Inferior parietal cortex (tissue), 1 donor: ENCODE measurements at regions not wholly inside any gene's neighbourhood (a gene's known extent, or its start where the extent isn't known, plus 50 kb on each side); places are given as distances from the start of the nearest gene placed in this dataset.
"Not testable (repeated sequence)": the region's sequence is repeated elsewhere in the genome, so short reads cannot be mapped to it uniquely, and the experiment has no call there.

Experiments
- DNase-seq: peaks from one replicate; pipeline ENCODE4 v3.0.0-alpha.2; 2016; ENCODE audit errors: extremely low spot score

DNA sequence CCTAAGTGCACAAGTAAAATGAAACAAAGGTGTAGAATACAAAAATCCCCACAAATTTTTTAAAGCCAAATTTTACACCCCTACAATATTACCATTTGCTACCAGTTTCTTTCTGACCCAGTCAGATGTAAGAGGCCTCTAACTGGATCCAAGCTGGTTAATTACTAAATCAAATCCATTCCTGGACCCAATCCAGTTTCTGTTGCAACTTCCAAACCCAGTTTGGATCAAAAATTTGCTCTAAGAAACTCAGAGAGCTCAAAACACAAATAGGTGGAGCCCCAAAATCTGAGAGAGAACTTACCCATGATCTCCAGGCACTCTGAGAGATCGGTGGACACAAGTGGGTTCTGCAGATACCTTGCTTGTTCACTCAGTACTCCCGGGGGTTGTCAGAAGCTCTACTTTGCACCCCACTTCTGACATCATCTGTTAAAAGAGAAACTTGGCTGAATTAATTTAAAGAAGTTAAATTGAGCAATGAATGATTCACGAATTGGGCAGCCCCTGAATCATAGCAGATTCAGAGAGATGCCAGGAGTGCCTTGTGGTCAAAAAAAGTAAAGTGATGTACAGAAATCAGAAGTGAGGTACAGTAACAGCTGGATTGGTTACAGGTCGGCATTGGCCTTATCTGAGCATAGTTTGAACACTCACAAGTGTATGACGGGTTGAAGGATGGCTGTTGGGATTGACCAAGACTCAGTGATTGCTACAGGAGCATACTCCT lies 448.0 kb downstream of the KCNT2 start:
- no peak for DNase-seq

GRCh38 chr1:196155586-196155985 lies 452.7 kb downstream of the KCNT2 start:
- no peak for DNase-seq

- no peak for DNase-seq
These were observed 455.3 kb downstream of the KCNT2 start for GRCh38 chr1:196152975-196153374.

DNA sequence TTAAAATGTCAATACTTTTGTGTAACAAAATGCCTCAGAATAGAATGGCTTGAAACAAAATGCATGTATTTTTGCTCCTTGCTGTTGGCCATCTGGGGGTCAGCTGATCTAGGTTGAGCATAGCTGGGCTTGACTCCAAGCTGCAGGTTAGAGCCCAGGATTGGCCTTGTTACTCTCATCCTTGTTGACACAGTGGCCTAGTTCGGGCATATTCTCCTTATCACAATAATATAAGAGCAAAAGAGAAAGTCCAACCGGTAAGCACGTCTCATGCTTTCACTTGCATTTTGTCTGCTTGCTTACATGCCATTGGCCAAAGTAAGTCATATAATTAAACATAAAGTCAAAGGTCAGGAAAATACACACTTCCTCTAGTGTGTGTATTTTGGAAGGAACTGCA lies 456.2 kb downstream of the KCNT2 start:
- DNase-seq = no peak

DNA sequence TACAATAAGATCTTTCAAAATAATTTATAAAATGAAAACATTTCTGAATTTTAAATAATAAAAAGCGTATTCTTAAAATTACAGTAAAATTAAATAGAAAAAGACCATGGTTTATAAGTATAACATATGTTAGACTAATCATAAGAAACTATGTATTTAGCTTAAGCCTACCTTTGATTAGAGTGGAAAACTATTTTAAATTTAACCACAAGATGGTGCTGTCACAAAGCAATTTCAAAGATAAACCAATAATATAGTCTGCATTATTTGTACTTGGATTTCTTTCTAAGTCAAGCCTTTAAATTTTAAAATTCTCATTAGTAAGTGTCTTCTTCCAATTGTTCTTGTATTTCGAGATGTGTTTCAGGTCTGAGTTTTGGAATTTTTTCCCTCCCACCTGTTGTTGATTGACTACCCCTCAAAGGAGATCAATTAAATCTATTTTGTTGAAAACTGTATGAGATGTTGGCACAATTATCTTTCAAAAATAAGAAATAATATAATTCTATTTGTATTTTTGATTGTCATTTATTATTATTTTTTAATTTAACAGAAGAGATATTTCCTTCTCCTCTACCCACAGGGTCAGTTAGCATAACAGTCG lies 459.8 kb downstream of the KCNT2 start:
- DNase-seq = peak; percentile 70

- no peak for DNase-seq
These were observed 460.7 kb downstream of the KCNT2 start for GRCh38 chr1:196147530-196147929.

GRCh38 chr1:196145151-196145550 lies 463.1 kb downstream of the KCNT2 start:
- not testable (repeated sequence) for DNase-seq

DNA sequence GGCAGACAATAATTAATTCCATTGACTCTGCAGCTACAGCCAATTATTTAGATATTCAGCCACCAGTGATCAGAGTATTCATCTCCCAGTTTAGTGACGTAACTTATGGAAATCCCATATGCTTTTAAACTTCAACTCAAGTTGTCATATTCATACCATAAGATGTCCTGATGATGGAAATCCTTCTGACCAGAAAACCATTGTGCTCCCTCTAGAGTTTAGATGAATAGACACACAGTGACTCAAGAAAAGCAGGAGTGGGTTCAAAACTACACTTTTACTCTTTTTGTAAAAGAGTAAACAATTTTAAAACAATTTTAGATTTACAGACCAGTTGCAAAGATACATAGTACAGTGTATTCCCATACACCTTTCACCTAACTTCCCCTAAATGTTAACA lies 463.7 kb downstream of the KCNT2 start:
- no peak for DNase-seq

- no peak for DNase-seq
These were observed 464.5 kb downstream of the KCNT2 start for GRCh38 chr1:196143602-196144342.

GRCh38 chr1:196142111-196142640 lies 466.1 kb downstream of the KCNT2 start:
- no peak for DNase-seq

DNA sequence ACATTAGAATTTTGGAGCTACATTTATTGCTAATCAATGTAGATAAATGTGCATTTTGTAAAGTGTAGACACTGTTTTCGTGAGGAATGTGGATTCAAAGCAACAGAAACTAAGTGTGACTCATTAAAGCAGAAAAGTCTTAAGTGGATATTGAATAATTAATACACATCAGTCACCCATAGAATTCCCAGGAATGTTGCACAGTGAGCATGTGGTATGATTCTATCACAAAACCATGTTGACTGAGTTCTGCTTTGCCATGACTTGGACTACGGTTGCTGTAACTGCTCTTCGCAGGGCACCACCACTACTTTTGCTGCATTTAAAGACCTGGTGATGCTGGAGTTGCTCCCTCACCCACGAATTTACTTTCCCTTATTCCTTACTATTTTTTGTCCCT lies 471.8 kb downstream of the KCNT2 start:
- no peak for DNase-seq

DNA sequence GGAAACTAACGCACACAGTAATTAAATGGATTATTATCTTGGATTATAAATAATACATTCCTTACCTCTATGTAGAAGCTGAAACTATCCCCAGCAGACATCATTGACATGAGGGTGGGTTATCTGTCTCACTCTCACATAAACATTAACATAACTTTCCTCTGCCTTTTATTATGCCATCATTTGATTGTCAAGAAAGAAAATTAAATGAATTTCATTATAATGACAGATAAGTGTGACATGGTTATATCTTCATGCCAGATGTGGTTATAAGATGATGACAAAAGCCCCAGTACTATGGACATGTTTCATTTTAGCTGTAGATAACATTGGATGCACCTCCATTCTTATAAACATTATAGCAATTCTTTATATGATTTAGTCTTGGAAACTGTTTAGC lies 476.5 kb downstream of the KCNT2 start:
- no peak for DNase-seq

- no peak for DNase-seq
These were observed 479.4 kb downstream of the KCNT2 start for GRCh38 chr1:196128835-196129234.

GRCh38 chr1:196121181-196121580 lies 487.1 kb downstream of the KCNT2 start:
- DNase-seq = no peak

GRCh38 chr1:196115646-196116045 lies 492.6 kb downstream of the KCNT2 start:
- DNase-seq = peak; percentile 53

GRCh38 chr1:196114193-196114592 lies 494.0 kb downstream of the KCNT2 start:
- DNase-seq = no peak

GRCh38 chr1:196108990-196109389 lies 499.2 kb downstream of the KCNT2 start:
- DNase-seq = not testable (repeated sequence)

GRCh38 chr1:196105901-196106300 lies 502.3 kb downstream of the KCNT2 start:
- no peak for DNase-seq

- no peak for DNase-seq
These were observed 505.4 kb downstream of the KCNT2 start for GRCh38 chr1:196102826-196103225.

GRCh38 chr1:196098000-196098399 lies 510.2 kb downstream of the KCNT2 start:
- peak; percentile 27 for DNase-seq

DNA sequence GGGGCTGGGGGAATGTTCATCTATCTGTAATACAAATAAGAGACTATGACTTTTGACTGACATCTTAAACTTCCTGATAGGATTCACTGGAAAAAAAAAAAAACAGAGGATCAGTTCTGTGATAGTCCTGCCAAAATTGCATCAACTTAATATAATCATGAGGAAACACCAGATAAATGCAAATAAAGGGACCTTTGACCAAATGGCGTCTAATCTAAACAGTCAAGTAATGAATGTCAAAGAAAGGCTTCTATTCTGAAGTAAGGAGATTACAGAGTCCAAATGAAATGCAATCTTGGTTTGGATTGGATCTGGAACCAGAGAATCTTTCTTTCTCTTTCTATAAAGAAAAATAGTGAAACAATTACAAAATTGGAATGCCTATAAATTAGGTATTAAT lies 513.4 kb downstream of the KCNT2 start:
- no peak for DNase-seq

DNA sequence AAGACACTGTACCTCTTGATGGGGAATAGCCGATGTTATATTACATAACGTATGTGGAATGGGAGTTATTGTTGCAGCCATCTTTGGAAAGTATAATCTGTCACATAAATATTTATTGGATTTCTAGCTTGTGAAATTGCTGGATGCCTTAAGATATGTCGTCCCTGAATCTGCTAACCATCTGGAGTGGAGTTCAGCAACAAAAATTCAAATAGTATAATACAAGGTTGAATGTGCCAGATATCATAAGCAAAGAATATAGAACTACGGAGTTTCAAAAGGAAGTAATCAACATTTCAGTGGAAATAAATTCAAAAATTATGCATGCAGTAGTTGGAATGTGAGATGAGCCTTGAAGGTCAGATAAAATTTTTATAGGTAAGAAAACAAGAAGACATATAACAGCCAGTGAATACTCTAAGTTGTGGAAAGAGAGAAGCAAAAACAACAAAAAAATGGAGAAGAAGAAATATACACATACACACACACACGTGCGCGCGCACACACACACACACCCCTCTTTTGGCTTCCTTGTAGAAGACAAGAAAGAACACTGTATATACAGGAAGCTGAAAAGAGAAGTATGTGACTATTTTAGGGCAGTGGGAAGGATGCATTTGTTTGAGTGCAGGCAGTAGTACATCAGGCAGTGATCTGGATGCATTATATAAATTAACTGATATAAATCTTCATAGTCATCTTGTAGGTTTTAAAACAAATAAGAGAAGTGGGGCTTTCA lies 516.7 kb downstream of the KCNT2 start:
- no peak for DNase-seq
